MM.1S (cell line): ENCODE measurements at regions not wholly inside any gene's neighbourhood (a gene's known extent, or its start where the extent isn't known, plus 50 kb on each side); places are given as distances from the start of the nearest gene placed in this dataset.

Experiments
- DNase-seq: peaks from one replicate; pipeline ENCODE4 v3.0.0-alpha.2; 2015
- H2AFZ ChIP-seq: fragments of 300-600 bp; sonication (generic); 2 replicates; pipeline ENCODE4 v1.6.0; 2016; ENCODE audit warnings: antibody characterized with exemption, low read length
- H3F3A ChIP-seq: fragments of 300-600 bp; sonication (generic); 2 replicates; pipeline ENCODE4 v1.6.1; 2016; ENCODE audit warnings: mild to moderate bottlenecking, antibody characterized with exemption, low read length, moderate library complexity, mixed read lengths; ENCODE audit not compliant: insufficient read depth
- H3K27ac ChIP-seq: fragments of 300-600 bp; sonication (generic); 2 replicates; pipeline ENCODE4 v1.5.1; 2016; ENCODE audit warnings: mild to moderate bottlenecking, low read length
- H3K27me3 ChIP-seq: fragments of 300-600 bp; sonication (generic); replicated peaks from 2 replicates; pipeline ENCODE4 v1.6.0; 2016; ENCODE audit warnings: low read length; ENCODE audit not compliant: insufficient read depth
- H3K36me3 ChIP-seq: fragments of 300-600 bp; sonication (generic); replicated peaks from 2 replicates; pipeline ENCODE4 v1.6.1; 2016; ENCODE audit warnings: mild to moderate bottlenecking, low read length, mixed read lengths; ENCODE audit not compliant: insufficient read depth
- H3K4me1 ChIP-seq: fragments of 300-600 bp; sonication (generic); 2 replicates; pipeline ENCODE4 v1.6.1; 2016; ENCODE audit warnings: low read length, mixed read lengths
- H3K4me2 ChIP-seq: fragments of 300-600 bp; sonication (generic); 2 replicates; pipeline ENCODE4 v1.6.0; 2016; ENCODE audit warnings: low read depth, low read length
- H3K4me3 ChIP-seq: fragments of 300-600 bp; sonication (generic); 2 replicates; pipeline ENCODE4 v1.5.1; 2016; ENCODE audit warnings: low read length, mixed read lengths
- H3K79me2 ChIP-seq: fragments of 300-600 bp; sonication (generic); 2 replicates; pipeline ENCODE4 v1.6.1; 2016; ENCODE audit warnings: mixed run types, low read length, mixed read lengths
- H3K9ac ChIP-seq: fragments of 300-600 bp; sonication (generic); 2 replicates; pipeline ENCODE4 v1.6.1; 2016; ENCODE audit warnings: low read length, mixed read lengths
- H3K9me2 ChIP-seq: fragments of 300-600 bp; sonication (generic); replicated peaks from 2 replicates; pipeline ENCODE4 v1.6.1; 2016; ENCODE audit warnings: mild to moderate bottlenecking, low read length, mixed read lengths; ENCODE audit not compliant: insufficient read depth
- H3K9me3 ChIP-seq: fragments of 300-600 bp; sonication (generic); replicated peaks from 2 replicates; pipeline ENCODE4 v1.6.1; 2016; ENCODE audit warnings: mild to moderate bottlenecking, low read length, mixed read lengths; ENCODE audit not compliant: insufficient read depth
- H4K20me1 ChIP-seq: fragments of 300-600 bp; sonication (generic); 2 replicates; pipeline ENCODE4 v1.6.1; 2016; ENCODE audit warnings: mild to moderate bottlenecking, low read length, moderate library complexity, mixed read lengths; ENCODE audit not compliant: insufficient read depth
- CTCF ChIP-seq: fragments of 300-600 bp; sonication (generic); IDR thresholded peaks from 2 replicates; pipeline ENCODE4 v1.5.1; 2016; ENCODE audit warnings: antibody characterized with exemption, low read length, mixed read lengths
- EZH2 ChIP-seq: fragments of 300-600 bp; sonication (generic); optimal IDR thresholded peaks from 2 replicates; pipeline ENCODE3; 2017; ENCODE audit warnings: low read depth, mild to moderate bottlenecking, antibody characterized with exemption, low read length, mixed read lengths
- EZH2phosphoT487 ChIP-seq: fragments of 300-600 bp; sonication (generic); IDR thresholded peaks from 2 replicates; pipeline ENCODE4 v1.6.1; 2018; ENCODE audit warnings: antibody characterized with exemption, low read length

GRCh38 chrX:66920296-66920695 lies 281.4 kb upstream of the EDA2R start:
- H3K36me3 ChIP-seq, result no peaks in the 10 kb centered on the region
- H2AFZ ChIP-seq, result no peak overlapping the region

GRCh38 chrX:66919280-66919832 lies 280.5 kb upstream of the EDA2R start:
- H3K4me1 ChIP-seq, result no peaks in the 10 kb centered on the region
- H3K27ac ChIP-seq, result no peak overlapping the region
- H3K27me3 ChIP-seq, result no peaks in the 10 kb centered on the region
- H4K20me1 ChIP-seq, result no peaks in the 10 kb centered on the region
- no peak for DNase-seq
- H3K4me3 ChIP-seq, result no peak overlapping the region
- no peaks in the 10 kb centered on the region for H3K9me2 ChIP-seq
- no peak overlapping the region for H3K9ac ChIP-seq
- H3K36me3 ChIP-seq, result no peaks in the 10 kb centered on the region
- no peak overlapping the region for H3K4me2 ChIP-seq
- no peak overlapping the region for H2AFZ ChIP-seq
- H3F3A ChIP-seq, result no peaks in the 10 kb centered on the region
- no peaks in the 10 kb centered on the region for H3K79me2 ChIP-seq
- H3K9me3 ChIP-seq, result no peaks in the 10 kb centered on the region
- TF ChIP-seq EZH2phosphoT487, result no peak
- TF ChIP-seq EZH2, result no peak
- no peak for TF ChIP-seq CTCF

More at GRCh38 chrX:66920296-66920695, 281.4 kb upstream of the EDA2R start:
- H3F3A ChIP-seq, result no peaks in the 10 kb centered on the region
- H3K27me3 ChIP-seq, result no peaks in the 10 kb centered on the region
- no peaks in the 10 kb centered on the region for H3K4me1 ChIP-seq
- no peaks in the 10 kb centered on the region for H3K79me2 ChIP-seq
- no peaks in the 10 kb centered on the region for H4K20me1 ChIP-seq
- H3K27ac ChIP-seq, result no peak overlapping the region
- H3K4me3 ChIP-seq, result no peak overlapping the region
- TF ChIP-seq EZH2phosphoT487 (no peak), EZH2 (no peak), CTCF (no peak)
- no peaks in the 10 kb centered on the region for H3K9me3 ChIP-seq
- H3K9ac ChIP-seq, result no peak overlapping the region
- no peak for DNase-seq
- no peak overlapping the region for H3K4me2 ChIP-seq
- no peaks in the 10 kb centered on the region for H3K9me2 ChIP-seq

GRCh38 chrX:66918511-66918910 lies 279.6 kb upstream of the EDA2R start:
- Histone ChIP-seq H3K4me2 (no peak overlapping the region), H3K9ac (no peak overlapping the region), H3K9me2 (no peaks in the 10 kb centered on the region), H3K27ac (no peak overlapping the region), H3K79me2 (no peaks in the 10 kb centered on the region), H3F3A (no peaks in the 10 kb centered on the region), H3K4me1 (no peaks in the 10 kb centered on the region), H4K20me1 (no peaks in the 10 kb centered on the region), H3K27me3 (no peaks in the 10 kb centered on the region), H2AFZ (no peak overlapping the region), H3K9me3 (no peaks in the 10 kb centered on the region), H3K4me3 (no peak overlapping the region), H3K36me3 (no peaks in the 10 kb centered on the region)
- no peak for DNase-seq
- TF ChIP-seq EZH2, result no peak
- no peak for TF ChIP-seq CTCF
- no peak for TF ChIP-seq EZH2phosphoT487
